ENCODE measurements at regions not wholly inside any gene's neighbourhood (a gene's known extent, or its start where the extent isn't known, plus 50 kb on each side); places are given as distances from the start of the nearest gene placed in this dataset.

- no peak for DNase-seq
- TF ChIP-seq CTCF (IDR thresholded peaks at IDR 0.05 in 8 of 11, conservative IDR thresholded peaks at IDR 0.05 in 3 of 11) (peak in 9 of 11 experiments; percentile 31 to 72 (median 59)), POLR2A (IDR thresholded peaks at IDR 0.05) (no peak)
- intact Hi-C loops (cut with DNase I; ENCODE audit: low total_unique reads) = loop anchor here (10.0 kb wide), 1 partner anchor 142 kb away; no protein-coding TSS in a partner anchor
Observed at GRCh38 chr6:14046476-14047068, 71.0 kb upstream of the CD83 start.

DNA sequence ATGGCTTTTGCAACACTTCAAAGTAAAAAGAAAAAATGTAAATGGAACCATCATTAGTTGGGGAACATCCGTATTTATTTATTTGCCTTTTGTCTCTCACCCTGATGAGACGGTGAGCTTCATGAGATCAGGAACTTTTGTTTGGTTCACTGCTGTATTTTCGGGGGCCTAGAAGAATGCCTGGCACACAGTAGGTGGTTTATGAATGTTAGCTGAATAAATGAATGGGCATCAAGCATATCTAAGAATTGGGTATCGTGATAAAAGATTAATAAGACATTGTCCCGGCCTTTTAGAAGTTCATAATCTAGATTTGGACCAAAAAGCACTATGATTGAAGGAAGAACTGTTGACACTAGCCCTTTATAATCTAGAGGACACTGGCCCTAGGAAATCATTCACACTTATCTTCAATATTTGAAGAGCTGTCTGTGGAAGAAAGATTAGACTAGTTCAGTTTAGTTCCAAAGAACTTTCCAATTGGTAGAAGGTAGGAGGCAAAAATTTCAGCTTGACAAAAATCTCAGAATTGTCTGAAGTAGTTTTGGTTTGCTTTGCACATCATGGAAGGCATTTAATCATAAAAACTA lies 70.3 kb upstream of the CD83 start:
- Histone ChIP-seq H3K27me3 (replicated peaks in 1 of 7) (peaks cover 0 to 28% (median 0%) of the 10 kb centered on the region in 7 donors), H3K4me1 (peaks cover 0 to 4% (median 0%) of the 10 kb centered on the region in 6 donors), H3K27ac (no peak overlapping the region), H3K4me3 (no peak overlapping the region), H3K9me3 (no peaks in the 10 kb centered on the region), H3K36me3 (no peaks in the 10 kb centered on the region)
- DNase-seq = no peak
- TF ChIP-seq POLR2AphosphoS5 (IDR thresholded peaks at IDR 0.05) = no peak
- TF ChIP-seq POLR2A (IDR thresholded peaks at IDR 0.05) = no peak
- TF ChIP-seq CTCF (IDR thresholded peaks at IDR 0.05 in 8 of 11, conservative IDR thresholded peaks at IDR 0.05 in 3 of 11) = no peak
- intact Hi-C loops (cut with DNase I; ENCODE audit: low total_unique reads) = loop anchor here (10.0 kb wide), 1 partner anchor 142 kb away; no protein-coding TSS in a partner anchor
- 87 to 91% (median 88%) methylated on average over 5 of the region's 5 CpGs for WGBS, 5 donors

More at GRCh38 chr6:14046476-14047068, 71.0 kb upstream of the CD83 start:
- H3K27ac ChIP-seq = no peak overlapping the region
- 20 to 24% (median 21%) methylated on average over 8 of the region's 8 CpGs for WGBS, 5 donors
- peaks cover 0 to 4% (median 0%) of the 10 kb centered on the region in 6 donors for H3K4me1 ChIP-seq
- H3K4me3 ChIP-seq = no peak overlapping the region
- H3K9me3 ChIP-seq = no peaks in the 10 kb centered on the region
- peaks cover 0 to 28% (median 0%) of the 10 kb centered on the region in 7 donors for H3K27me3 ChIP-seq (replicated peaks in 1 of 7)
- no peaks in the 10 kb centered on the region for H3K36me3 ChIP-seq

DNA sequence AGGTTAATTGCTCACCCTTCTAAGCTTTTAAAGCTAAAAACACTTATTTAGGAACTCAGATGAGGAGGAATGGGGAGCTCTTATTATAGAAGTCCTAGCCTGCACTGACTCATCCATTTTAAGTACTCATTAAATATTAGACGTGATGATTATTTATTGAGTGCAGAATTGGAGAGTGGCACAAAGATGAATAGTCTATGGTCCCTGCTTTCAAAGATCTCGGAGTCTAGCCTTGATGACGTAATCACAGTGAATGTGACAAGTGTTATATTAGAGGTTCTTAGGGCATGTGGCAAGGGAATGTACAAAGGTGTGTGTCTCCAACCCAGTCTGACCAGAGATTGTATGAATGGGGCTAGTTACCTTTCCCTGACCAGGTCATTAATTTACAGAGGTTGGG lies 68.7 kb upstream of the CD83 start:
- TF ChIP-seq POLR2AphosphoS5 (IDR thresholded peaks at IDR 0.05) (no peak), CTCF (IDR thresholded peaks at IDR 0.05 in 8 of 11, conservative IDR thresholded peaks at IDR 0.05 in 3 of 11) (no peak), POLR2A (IDR thresholded peaks at IDR 0.05) (no peak)
- H3K27me3 ChIP-seq (replicated peaks in 1 of 7) = peaks cover 0 to 23% (median 0%) of the 10 kb centered on the region in 7 donors
- no peaks in the 10 kb centered on the region for H3K9me3 ChIP-seq
- DNase-seq = no peak
- H3K4me3 ChIP-seq = no peak overlapping the region
- intact Hi-C loops (cut with DNase I; ENCODE audit: low total_unique reads) = loop anchor here (10.0 kb wide), 1 partner anchor 144 kb away; no protein-coding TSS in a partner anchor
- 73 to 83% (median 80%) methylated on average over 3 of the region's 3 CpGs for WGBS, 5 donors
- H3K4me1 ChIP-seq = peaks cover 0 to 4% (median 0%) of the 10 kb centered on the region in 6 donors
- no peak overlapping the region for H3K27ac ChIP-seq
- H3K36me3 ChIP-seq = no peaks in the 10 kb centered on the region

- Histone ChIP-seq H3K27me3 (replicated peaks in 1 of 7) (peaks cover 0 to 9% (median 0%) of the 10 kb centered on the region in 7 donors), H3K4me1 (peaks cover 0 to 1% (median 0%) of the 10 kb centered on the region in 6 donors), H3K4me3 (no peak overlapping the region), H3K9me3 (no peaks in the 10 kb centered on the region), H3K36me3 (no peaks in the 10 kb centered on the region), H3K27ac (no peak overlapping the region)
- DNase-seq = no peak
- 81 to 90% (median 86%) methylated on average over 2 of the region's 2 CpGs for WGBS, 5 donors
- intact Hi-C loops (cut with DNase I; ENCODE audit: low total_unique reads) = no loop called here
- TF ChIP-seq POLR2A (IDR thresholded peaks at IDR 0.05) = no peak
- TF ChIP-seq CTCF (IDR thresholded peaks at IDR 0.05 in 8 of 11, conservative IDR thresholded peaks at IDR 0.05 in 3 of 11) = no peak
- TF ChIP-seq POLR2AphosphoS5 (IDR thresholded peaks at IDR 0.05) = no peak
Observed at GRCh38 chr6:14051355-14051754, 66.2 kb upstream of the CD83 start.
